ENCODE measurements at regions not wholly inside any gene's neighbourhood (a gene's known extent, or its start where the extent isn't known, plus 50 kb on each side); places are given as distances from the start of the nearest gene placed in this dataset.

DNA sequence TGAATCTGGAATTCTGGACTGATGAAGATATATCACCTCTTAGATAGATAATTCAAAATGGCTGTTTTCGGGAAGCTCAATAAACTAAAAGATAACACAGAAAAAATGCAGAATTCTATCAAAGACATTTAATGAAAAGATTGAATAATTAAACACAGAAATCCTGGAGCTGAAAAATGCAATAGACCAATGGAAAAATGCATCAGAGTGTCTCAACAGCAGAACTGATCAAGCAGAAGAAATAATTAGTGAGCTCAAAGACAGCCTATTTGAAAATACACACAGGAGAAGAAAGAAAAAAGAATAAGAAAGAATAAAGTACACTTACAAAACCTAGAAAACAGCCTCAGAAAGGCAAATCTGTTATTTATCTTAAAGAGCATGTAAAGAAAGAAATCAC lies 356.4 kb upstream of the B3GAT1 start:
- H3K9me3 ChIP-seq = no peaks in the 10 kb centered on the region
- H3K4me3 ChIP-seq = no peak overlapping the region
- no peaks in the 10 kb centered on the region for H3K27me3 ChIP-seq (replicated peaks; ENCODE audit: insufficient read depth)
- no peak overlapping the region for H3K27ac ChIP-seq
- H3K36me3 ChIP-seq = no peaks in the 10 kb centered on the region
- TF ChIP-seq POLR2AphosphoS5 (IDR thresholded peaks at IDR 0.05) = no peak
- TF ChIP-seq, protein P1, sequence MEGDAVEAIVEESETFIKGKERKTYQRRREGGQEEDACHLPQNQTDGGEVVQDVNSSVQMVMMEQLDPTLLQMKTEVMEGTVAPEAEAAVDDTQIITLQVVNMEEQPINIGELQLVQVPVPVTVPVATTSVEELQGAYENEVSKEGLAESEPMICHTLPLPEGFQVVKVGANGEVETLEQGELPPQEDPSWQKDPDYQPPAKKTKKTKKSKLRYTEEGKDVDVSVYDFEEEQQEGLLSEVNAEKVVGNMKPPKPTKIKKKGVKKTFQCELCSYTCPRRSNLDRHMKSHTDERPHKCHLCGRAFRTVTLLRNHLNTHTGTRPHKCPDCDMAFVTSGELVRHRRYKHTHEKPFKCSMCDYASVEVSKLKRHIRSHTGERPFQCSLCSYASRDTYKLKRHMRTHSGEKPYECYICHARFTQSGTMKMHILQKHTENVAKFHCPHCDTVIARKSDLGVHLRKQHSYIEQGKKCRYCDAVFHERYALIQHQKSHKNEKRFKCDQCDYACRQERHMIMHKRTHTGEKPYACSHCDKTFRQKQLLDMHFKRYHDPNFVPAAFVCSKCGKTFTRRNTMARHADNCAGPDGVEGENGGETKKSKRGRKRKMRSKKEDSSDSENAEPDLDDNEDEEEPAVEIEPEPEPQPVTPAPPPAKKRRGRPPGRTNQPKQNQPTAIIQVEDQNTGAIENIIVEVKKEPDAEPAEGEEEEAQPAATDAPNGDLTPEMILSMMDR (IDR thresholded peaks at IDR 0.05) = no peak
- no peak for TF ChIP-seq POLR2A (IDR thresholded peaks at IDR 0.05)
- WGBS = 97% methylated on average over 1 of the region's 1 CpG
- DNase-seq (ENCODE audit: low spot score) = no peak
- intact Hi-C loops (cut with DNase I) = no loop called here
- no peaks in the 10 kb centered on the region for H3K4me1 ChIP-seq (replicated peaks)

DNA sequence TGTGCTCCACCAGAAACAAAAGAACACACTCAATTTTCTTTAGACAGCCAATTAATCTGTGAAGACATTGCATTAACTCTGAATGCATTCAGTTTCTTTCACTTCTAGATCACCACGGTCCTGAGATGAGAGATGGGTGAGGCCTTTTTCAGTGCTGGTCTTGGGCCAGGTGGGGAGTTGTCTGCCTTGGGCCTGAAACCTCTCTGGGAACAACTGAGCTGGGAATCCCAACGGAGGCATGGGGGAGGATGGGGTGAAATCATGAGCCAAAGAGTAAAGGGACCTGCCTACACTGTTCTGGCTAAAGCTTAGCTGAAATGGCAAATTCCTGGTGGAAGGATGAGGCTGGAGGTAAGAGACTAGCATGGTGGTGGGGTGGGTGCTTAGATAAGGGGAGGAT lies 353.5 kb upstream of the B3GAT1 start:
- Histone ChIP-seq H3K27ac (no peak overlapping the region), H3K9me3 (no peaks in the 10 kb centered on the region), H3K36me3 (no peaks in the 10 kb centered on the region), H3K27me3 (replicated peaks; ENCODE audit: insufficient read depth) (no peaks in the 10 kb centered on the region), H3K4me1 (replicated peaks) (no peaks in the 10 kb centered on the region), H3K4me3 (no peak overlapping the region)
- no peak for DNase-seq (ENCODE audit: low spot score)
- intact Hi-C loops (cut with DNase I) = no loop called here
- WGBS = 55% methylated on average over 2 of the region's 2 CpGs
- TF ChIP-seq, protein P1 (IDR thresholded peaks at IDR 0.05) = no peak
- TF ChIP-seq POLR2A (IDR thresholded peaks at IDR 0.05) (no peak), POLR2AphosphoS5 (IDR thresholded peaks at IDR 0.05) (no peak)

DNA sequence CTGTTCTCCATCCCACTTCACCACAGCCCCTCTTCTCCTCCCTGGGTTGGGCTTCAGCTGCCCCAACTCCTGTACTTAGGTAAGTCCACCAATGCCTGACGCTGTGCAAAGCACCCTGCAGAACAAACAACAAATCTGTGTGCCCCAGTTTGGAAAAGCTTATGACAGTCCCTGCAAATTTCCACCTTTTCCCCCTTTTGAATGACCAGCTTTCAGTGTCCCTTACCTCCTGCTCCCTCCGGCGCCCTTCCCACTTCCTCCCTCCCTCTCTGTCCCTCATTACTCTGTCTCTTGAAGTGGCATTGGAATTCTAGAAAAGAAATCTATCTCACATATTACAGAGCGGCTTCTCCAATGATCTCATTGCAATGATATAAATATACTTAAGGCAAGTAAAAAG lies 352.9 kb upstream of the B3GAT1 start:
- Histone ChIP-seq H3K27me3 (replicated peaks; ENCODE audit: insufficient read depth) (no peaks in the 10 kb centered on the region), H3K27ac (no peak overlapping the region), H3K9me3 (no peaks in the 10 kb centered on the region), H3K4me1 (replicated peaks) (no peaks in the 10 kb centered on the region), H3K36me3 (no peaks in the 10 kb centered on the region), H3K4me3 (no peak overlapping the region)
- TF ChIP-seq, protein P1 (IDR thresholded peaks at IDR 0.05) = no peak
- no peak for TF ChIP-seq POLR2A (IDR thresholded peaks at IDR 0.05)
- no peak for TF ChIP-seq POLR2AphosphoS5 (IDR thresholded peaks at IDR 0.05)
- WGBS = 81% methylated on average over 4 of the region's 4 CpGs
- no peak for DNase-seq (ENCODE audit: low spot score)
- intact Hi-C loops (cut with DNase I) = no loop called here

DNA sequence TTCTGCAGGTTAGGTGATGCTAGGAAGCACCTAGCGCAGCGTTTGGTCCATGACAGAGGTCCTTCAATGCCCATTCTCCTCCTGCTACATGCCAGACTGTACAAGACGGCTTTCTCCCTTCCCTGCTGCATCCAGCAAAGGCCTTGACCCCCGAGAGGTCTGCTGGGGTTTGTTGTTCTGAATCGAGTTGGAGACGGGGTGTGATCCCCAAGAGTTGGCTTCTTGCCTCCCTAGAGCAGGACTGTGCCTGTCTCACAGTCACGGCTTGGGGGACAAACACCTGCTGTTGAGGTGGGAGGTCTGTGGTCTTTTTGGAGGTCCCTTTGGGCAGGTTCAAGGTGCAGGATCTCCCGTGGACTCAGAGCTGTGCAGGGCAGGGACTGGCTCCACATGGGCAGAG lies 352.3 kb upstream of the B3GAT1 start:
- DNase-seq (ENCODE audit: low spot score) = no peak
- no peaks in the 10 kb centered on the region for H3K9me3 ChIP-seq
- H3K27ac ChIP-seq = no peak overlapping the region
- H3K4me1 ChIP-seq (replicated peaks) = no peaks in the 10 kb centered on the region
- TF ChIP-seq POLR2AphosphoS5 (IDR thresholded peaks at IDR 0.05) (no peak), POLR2A (IDR thresholded peaks at IDR 0.05) (no peak)
- TF ChIP-seq, protein P1 (IDR thresholded peaks at IDR 0.05) = no peak
- 76% methylated on average over 8 of the region's 8 CpGs for WGBS
- no peaks in the 10 kb centered on the region for H3K27me3 ChIP-seq (replicated peaks; ENCODE audit: insufficient read depth)
- no peaks in the 10 kb centered on the region for H3K36me3 ChIP-seq
- intact Hi-C loops (cut with DNase I) = no loop called here
- no peak overlapping the region for H3K4me3 ChIP-seq

DNA sequence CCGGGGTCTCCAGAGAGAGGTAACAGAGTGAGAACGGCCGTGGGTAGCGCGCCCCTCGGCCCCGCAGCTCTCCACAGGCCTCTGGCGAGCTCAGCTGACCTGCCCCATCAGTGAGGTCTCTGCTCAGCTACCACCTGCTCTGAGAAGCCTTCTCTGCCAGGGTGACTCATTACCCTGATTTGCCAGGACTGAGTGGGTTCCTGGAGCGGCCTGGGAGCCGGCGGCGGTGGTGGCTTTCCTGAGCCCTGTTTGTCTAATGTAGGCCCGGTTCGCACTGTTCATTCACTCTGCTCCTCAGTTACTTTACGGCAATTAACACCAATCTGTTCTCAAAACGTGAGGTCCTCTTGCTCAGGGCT lies 351.0 kb upstream of the B3GAT1 start:
- no peaks in the 10 kb centered on the region for H3K27me3 ChIP-seq (replicated peaks; ENCODE audit: insufficient read depth)
- TF ChIP-seq POLR2AphosphoS5 (IDR thresholded peaks at IDR 0.05) = no peak
- no peak overlapping the region for H3K4me3 ChIP-seq
- WGBS = 86% methylated on average over 11 of the region's 16 CpGs
- H3K4me1 ChIP-seq (replicated peaks) = no peaks in the 10 kb centered on the region
- no peaks in the 10 kb centered on the region for H3K9me3 ChIP-seq
- intact Hi-C loops (cut with DNase I) = no loop called here
- H3K36me3 ChIP-seq = no peaks in the 10 kb centered on the region
- no peak for DNase-seq (ENCODE audit: low spot score)
- no peak overlapping the region for H3K27ac ChIP-seq

Data from prostate gland (tissue), 2 donors.